ENCODE measurements at regions not wholly inside any gene's neighbourhood (a gene's known extent, or its start where the extent isn't known, plus 50 kb on each side); places are given as distances from the start of the nearest gene placed in this dataset.

DNA sequence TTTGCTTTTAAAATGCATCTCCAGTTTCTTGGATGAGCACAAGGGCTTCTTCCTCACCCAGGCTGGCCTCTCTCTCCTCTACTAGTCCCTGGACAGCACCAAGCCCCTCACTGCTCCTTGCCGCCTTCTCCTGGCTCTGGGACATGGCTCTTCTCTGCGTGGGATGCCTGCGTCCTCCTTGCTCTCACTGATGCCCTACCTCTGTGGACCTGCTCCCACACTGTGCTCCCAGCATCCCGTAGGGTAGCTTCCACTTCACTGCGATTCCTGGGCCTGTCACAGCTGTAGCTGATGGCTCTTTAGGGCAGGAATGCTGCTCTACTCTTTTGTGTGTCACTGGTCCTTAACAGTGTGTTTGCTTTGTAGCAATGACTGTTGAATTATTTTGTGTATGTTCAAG lies 136.3 kb downstream of the SNX19 start:
- intact Hi-C loops (cut with DNase I) = no loop called here
- H3K27ac ChIP-seq = no peak overlapping the region
- DNase-seq = no peak
- no peak overlapping the region for H3K4me3 ChIP-seq
- no peaks in the 10 kb centered on the region for H3K9me3 ChIP-seq (replicated peaks in 1 of 3)
- H3K27me3 ChIP-seq = no peaks in the 10 kb centered on the region
- WGBS, 4 donors = 75 to 84% (median 76%) methylated on average over 5 of the region's 5 CpGs
- no peak for TF ChIP-seq POLR2A (IDR thresholded peaks at IDR 0.05)
- no peak for TF ChIP-seq CTCF (IDR thresholded peaks at IDR 0.05)
- no peaks in the 10 kb centered on the region for H3K36me3 ChIP-seq (replicated peaks in 1 of 2)
- no peaks in the 10 kb centered on the region for H3K4me1 ChIP-seq (replicated peaks in 1 of 2)

- H3K9me3 ChIP-seq (replicated peaks in 1 of 3) = no peaks in the 10 kb centered on the region
- H3K36me3 ChIP-seq (replicated peaks in 1 of 2) = no peaks in the 10 kb centered on the region
- no peak overlapping the region for H3K4me3 ChIP-seq
- 60 to 69% (median 66%) methylated on average over 4 of the region's 4 CpGs for WGBS, 4 donors
- no peak for TF ChIP-seq POLR2A (IDR thresholded peaks at IDR 0.05)
- no peak for TF ChIP-seq CTCF (IDR thresholded peaks at IDR 0.05)
- intact Hi-C loops (cut with DNase I) = no loop called here
- H3K27ac ChIP-seq = no peak overlapping the region
- no peak for DNase-seq
- no peaks in the 10 kb centered on the region for H3K27me3 ChIP-seq
- H3K4me1 ChIP-seq (replicated peaks in 1 of 2) = no peaks in the 10 kb centered on the region
Measured at GRCh38 chr11:130780437-130780836, 135.8 kb downstream of the SNX19 start.

DNA sequence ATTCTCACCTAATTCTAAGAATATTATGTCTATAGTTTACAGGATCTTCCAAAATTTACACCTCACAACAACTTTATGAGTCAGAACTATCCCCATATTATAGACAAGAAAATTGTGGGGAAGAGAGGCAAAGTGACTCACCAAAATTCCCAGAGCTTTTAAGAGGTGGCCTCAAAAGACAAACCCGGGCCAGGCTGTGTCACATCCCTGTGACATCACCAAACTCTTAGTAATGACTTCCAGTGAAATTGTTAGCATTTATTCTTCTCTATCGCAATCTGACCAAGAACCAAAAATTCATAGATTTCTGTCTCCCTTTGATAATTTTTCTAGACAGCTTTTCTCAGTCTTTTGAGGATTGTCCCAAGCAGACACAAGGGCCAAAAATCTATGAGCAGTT lies 134.3 kb downstream of the SNX19 start:
- H3K27me3 ChIP-seq = no peaks in the 10 kb centered on the region
- H3K9me3 ChIP-seq (replicated peaks in 1 of 3) = no peaks in the 10 kb centered on the region
- H3K4me3 ChIP-seq = no peak overlapping the region
- no peaks in the 10 kb centered on the region for H3K4me1 ChIP-seq (replicated peaks in 1 of 2)
- TF ChIP-seq CTCF (IDR thresholded peaks at IDR 0.05) = no peak
- TF ChIP-seq POLR2A (IDR thresholded peaks at IDR 0.05) = no peak
- peak in 1 of 7 donors; percentile 14 for DNase-seq
- WGBS, 4 donors = 47 to 71% (median 64%) methylated on average over 2 of the region's 2 CpGs
- H3K36me3 ChIP-seq (replicated peaks in 1 of 2) = no peaks in the 10 kb centered on the region
- peak overlapping the region in 2 of 5 donors; percentile 14 to 61 for H3K27ac ChIP-seq
- intact Hi-C loops (cut with DNase I) = no loop called here

GRCh38 chr11:130782361-130783222 lies 133.7 kb downstream of the SNX19 start:
- no peaks in the 10 kb centered on the region for H3K9me3 ChIP-seq (replicated peaks in 1 of 3)
- H3K4me3 ChIP-seq = no peak overlapping the region
- intact Hi-C loops (cut with DNase I) = no loop called here
- no peaks in the 10 kb centered on the region for H3K4me1 ChIP-seq (replicated peaks in 1 of 2)
- no peaks in the 10 kb centered on the region for H3K36me3 ChIP-seq (replicated peaks in 1 of 2)
- peak in 1 of 7 donors; percentile 17 for DNase-seq
- H3K27ac ChIP-seq = peak overlapping the region in 3 of 5 donors; percentile 14 to 61 (median 34)
- 56 to 60% (median 59%) methylated on average over 14 of the region's 14 CpGs for WGBS, 4 donors
- no peaks in the 10 kb centered on the region for H3K27me3 ChIP-seq
- TF ChIP-seq POLR2A (IDR thresholded peaks at IDR 0.05) (no peak), CTCF (IDR thresholded peaks at IDR 0.05) (no peak)
